ENCODE measurements at regions not wholly inside any gene's neighbourhood (a gene's known extent, or its start where the extent isn't known, plus 50 kb on each side); places are given as distances from the start of the nearest gene placed in this dataset.

DNA sequence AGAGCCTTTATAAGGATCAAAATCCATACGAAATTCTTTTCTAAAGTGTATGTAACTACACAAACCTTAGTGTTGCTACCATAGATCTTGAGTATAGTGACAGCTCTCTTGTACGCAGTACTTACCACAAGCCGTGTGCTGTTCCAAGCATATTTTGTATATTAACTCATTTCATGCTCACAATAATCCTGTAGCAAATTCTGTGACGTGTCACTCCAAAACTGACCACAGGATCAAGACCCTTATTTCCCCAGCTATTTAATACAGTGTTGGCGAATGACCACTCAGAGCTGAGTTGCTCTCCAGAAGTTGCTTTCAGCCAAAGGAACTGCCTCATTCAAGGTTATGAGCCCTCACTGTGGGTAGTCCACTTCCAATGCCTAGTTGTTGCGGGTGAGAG, 169.8 kb downstream of the BTG1 start:
- Histone ChIP-seq H3K4me3 (ENCODE audit: low read depth in 2 of 2, low read length in 2 of 2) (no peak overlapping the region), H3K36me3 (ENCODE audit: control insufficient read depth, insufficient read depth, low read length) (no peaks in the 10 kb centered on the region), H3K9me3 (ENCODE audit: control insufficient read depth, insufficient read depth, low read depth, low read length) (no peaks in the 10 kb centered on the region), H3K4me1 (ENCODE audit: control insufficient read depth, insufficient read depth, low read length) (no peaks in the 10 kb centered on the region), H3K27ac (ENCODE audit: low read length) (no peak overlapping the region), H3K27me3 (ENCODE audit: control insufficient read depth, insufficient read depth, low read length) (no peaks in the 10 kb centered on the region)
- in situ Hi-C loops (cut with HindIII; ENCODE audit: low pct_unique_long_range_greater_than_20kb, low sequenced_read_pairs), result no loop called here
- intact Hi-C loops (cut with micrococcal nuclease; ENCODE audit: unreplicated experiment), result no loop called here
- DNase-seq (ENCODE audit: low read depth, low spot score) (no peak), ATAC-seq (no peak)
- no TSS peak for BruUV-seq (replicated peaks)
- TF ChIP-seq, protein P1, sequence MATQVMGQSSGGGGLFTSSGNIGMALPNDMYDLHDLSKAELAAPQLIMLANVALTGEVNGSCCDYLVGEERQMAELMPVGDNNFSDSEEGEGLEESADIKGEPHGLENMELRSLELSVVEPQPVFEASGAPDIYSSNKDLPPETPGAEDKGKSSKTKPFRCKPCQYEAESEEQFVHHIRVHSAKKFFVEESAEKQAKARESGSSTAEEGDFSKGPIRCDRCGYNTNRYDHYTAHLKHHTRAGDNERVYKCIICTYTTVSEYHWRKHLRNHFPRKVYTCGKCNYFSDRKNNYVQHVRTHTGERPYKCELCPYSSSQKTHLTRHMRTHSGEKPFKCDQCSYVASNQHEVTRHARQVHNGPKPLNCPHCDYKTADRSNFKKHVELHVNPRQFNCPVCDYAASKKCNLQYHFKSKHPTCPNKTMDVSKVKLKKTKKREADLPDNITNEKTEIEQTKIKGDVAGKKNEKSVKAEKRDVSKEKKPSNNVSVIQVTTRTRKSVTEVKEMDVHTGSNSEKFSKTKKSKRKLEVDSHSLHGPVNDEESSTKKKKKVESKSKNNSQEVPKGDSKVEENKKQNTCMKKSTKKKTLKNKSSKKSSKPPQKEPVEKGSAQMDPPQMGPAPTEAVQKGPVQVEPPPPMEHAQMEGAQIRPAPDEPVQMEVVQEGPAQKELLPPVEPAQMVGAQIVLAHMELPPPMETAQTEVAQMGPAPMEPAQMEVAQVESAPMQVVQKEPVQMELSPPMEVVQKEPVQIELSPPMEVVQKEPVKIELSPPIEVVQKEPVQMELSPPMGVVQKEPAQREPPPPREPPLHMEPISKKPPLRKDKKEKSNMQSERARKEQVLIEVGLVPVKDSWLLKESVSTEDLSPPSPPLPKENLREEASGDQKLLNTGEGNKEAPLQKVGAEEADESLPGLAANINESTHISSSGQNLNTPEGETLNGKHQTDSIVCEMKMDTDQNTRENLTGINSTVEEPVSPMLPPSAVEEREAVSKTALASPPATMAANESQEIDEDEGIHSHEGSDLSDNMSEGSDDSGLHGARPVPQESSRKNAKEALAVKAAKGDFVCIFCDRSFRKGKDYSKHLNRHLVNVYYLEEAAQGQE (IDR thresholded peaks at IDR 0.05; ENCODE audit: insufficient read depth in 1 of 2, low read depth in 2 of 2, low read length in 1 of 2), result no peak
- TF ChIP-seq POLR2AphosphoS5 (IDR thresholded peaks at IDR 0.05; ENCODE audit: low read depth, low read length) (no peak), TCF7L2 (IDR thresholded peaks at IDR 0.05; ENCODE audit: low read depth, low read length) (no peak), SIN3A (IDR thresholded peaks at IDR 0.05; ENCODE audit: borderline replicate concordance, insufficient read depth, low read depth, low read length) (no peak), CTCF (IDR thresholded peaks at IDR 0.05) (no peak)
- ChIA-PET POLR2A (no interaction called here), CTCF (no interaction called here)

DNA sequence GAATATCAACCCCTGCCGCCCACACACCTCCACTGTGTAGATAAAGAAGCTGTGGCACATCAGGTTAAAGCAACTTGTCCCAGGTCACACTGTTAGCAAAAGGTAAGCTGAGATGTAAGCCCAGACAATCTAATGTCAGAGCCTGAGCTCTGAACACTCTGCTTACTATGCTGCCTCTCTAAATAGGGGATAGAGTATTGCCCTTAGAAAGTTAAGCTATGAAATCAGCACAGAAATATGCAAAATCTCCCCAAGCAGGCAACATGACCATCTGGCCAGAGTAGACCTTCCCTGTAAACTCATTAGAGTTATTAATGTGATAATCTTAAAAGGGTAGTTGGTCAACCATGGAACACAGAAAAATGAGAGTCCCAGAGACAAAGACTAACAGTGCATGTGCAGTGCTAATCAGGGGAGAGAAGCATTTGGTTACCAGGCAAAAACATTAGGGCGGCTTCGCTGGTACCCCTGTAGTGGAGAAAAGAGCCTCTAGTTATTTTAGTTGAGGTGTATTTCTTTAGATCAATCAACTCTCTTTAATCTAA, 171.0 kb downstream of the BTG1 start:
- ChIA-PET POLR2A (no interaction called here), CTCF (no interaction called here)
- Histone ChIP-seq H3K27me3 (ENCODE audit: control insufficient read depth, insufficient read depth, low read length) (no peaks in the 10 kb centered on the region), H3K9me3 (ENCODE audit: control insufficient read depth, insufficient read depth, low read depth, low read length) (no peaks in the 10 kb centered on the region), H3K36me3 (ENCODE audit: control insufficient read depth, insufficient read depth, low read length) (no peaks in the 10 kb centered on the region), H3K4me1 (ENCODE audit: control insufficient read depth, insufficient read depth, low read length) (no peaks in the 10 kb centered on the region), H3K27ac (ENCODE audit: low read length) (no peak overlapping the region), H3K4me3 (ENCODE audit: low read depth in 2 of 2, low read length in 2 of 2) (no peak overlapping the region)
- DNase-seq (ENCODE audit: low read depth, low spot score), result no peak
- TF ChIP-seq TCF7L2 (IDR thresholded peaks at IDR 0.05; ENCODE audit: low read depth, low read length) (no peak), SIN3A (IDR thresholded peaks at IDR 0.05; ENCODE audit: borderline replicate concordance, insufficient read depth, low read depth, low read length) (no peak), POLR2AphosphoS5 (IDR thresholded peaks at IDR 0.05; ENCODE audit: low read depth, low read length) (no peak), CTCF (IDR thresholded peaks at IDR 0.05) (no peak)
- TF ChIP-seq, protein P1 (IDR thresholded peaks at IDR 0.05; ENCODE audit: insufficient read depth in 1 of 2, low read depth in 2 of 2, low read length in 1 of 2), result no peak
- no peak for ATAC-seq
- intact Hi-C loops (cut with micrococcal nuclease; ENCODE audit: unreplicated experiment) (no loop called here), in situ Hi-C loops (cut with HindIII; ENCODE audit: low pct_unique_long_range_greater_than_20kb, low sequenced_read_pairs) (no loop called here)
- no TSS peak for BruUV-seq (replicated peaks)
